Progenitor cell of endocrine pancreas (in vitro differentiated cells): ENCODE measurements at regions not wholly inside any gene's neighbourhood (a gene's known extent, or its start where the extent isn't known, plus 50 kb on each side); places are given as distances from the start of the nearest gene placed in this dataset.
"Not testable (repeated sequence)": the region's sequence is repeated elsewhere in the genome, so short reads cannot be mapped to it uniquely, and the experiment has no call there.

Source experiments
- DNase-seq: peaks from one replicate; pipeline ENCODE4 v3.0.0; 2021; ENCODE audit warnings: low spot score; ENCODE audit not compliant: unreplicated experiment
- H3K27ac Mint-ChIP-seq: 2 replicates; pipeline ENCODE4 v1.8.0; 2021; ENCODE audit warnings: mild to moderate bottlenecking, moderate library complexity, mixed read lengths
- H3K27me3 Mint-ChIP-seq: 2 replicates; pipeline ENCODE4 v1.8.0; 2021; ENCODE audit warnings: mixed read lengths
- H3K36me3 Mint-ChIP-seq: 2 replicates; pipeline ENCODE4 v1.8.0; 2022; ENCODE audit warnings: mixed read lengths; ENCODE audit not compliant: insufficient read depth
- H3K4me1 Mint-ChIP-seq: 2 replicates; pipeline ENCODE4 v1.8.0; 2021; ENCODE audit warnings: low read depth, mixed read lengths
- H3K4me3 Mint-ChIP-seq: 2 replicates; pipeline ENCODE4 v1.8.0; 2021; ENCODE audit warnings: low read depth, mild to moderate bottlenecking, moderate library complexity, mixed read lengths
- H3K9me3 Mint-ChIP-seq: 2 replicates; pipeline ENCODE4 v1.8.0; 2021; ENCODE audit warnings: low read depth, mixed read lengths
- CTCF ChIP-seq: fragments of 200-600 bp; sonication (generic); IDR thresholded peaks from one replicate; pipeline ENCODE4 v1.5.0; 2021; ENCODE audit warnings: antibody characterized with exemption, mild to moderate bottlenecking; ENCODE audit not compliant: unreplicated experiment

DNA sequence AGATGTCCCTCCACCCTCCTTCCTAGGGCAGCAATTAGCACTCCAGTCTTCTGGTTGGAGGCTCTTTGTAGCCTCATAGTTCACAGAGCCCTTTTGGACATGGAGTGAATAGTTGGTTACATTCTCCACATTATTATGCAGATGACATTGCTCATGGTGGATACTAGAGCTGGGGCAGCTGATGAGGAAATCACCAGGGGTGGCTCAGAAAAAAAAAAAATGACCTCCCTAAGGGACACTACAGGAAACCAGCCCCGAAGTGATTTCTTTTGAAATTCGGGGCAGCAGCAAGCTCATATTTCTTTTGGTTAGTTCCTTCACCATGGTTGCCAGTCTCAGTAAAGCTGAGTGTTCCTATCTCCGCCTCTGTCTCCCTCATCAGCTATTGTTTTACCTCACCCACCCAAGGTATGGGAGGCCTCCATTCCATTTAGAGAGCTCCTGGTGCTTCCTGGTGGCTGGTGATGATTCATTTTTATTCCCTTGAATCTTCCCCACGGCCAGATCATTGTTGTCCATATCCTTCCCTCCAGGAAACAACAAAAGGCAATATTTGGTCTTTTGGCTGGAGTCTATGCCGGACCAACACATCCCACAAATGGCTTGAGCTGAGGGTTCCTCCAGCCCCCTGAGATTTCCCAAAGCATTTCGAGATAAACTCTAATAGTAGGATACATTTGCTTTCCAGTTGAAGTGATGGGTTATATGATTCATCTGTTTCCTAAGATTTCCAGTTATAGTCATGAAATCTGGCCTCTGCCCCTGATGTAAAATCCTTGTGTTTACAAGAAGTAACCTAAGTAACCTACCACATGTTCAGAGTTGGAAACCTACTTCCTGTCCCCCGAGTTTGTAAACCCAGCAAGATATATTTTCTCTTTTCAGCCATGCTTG lies 56.2 kb upstream of the NID2 start:
- no peaks in the 10 kb centered on the region for H3K36me3 Mint-ChIP-seq
- no peaks in the 10 kb centered on the region for H3K4me1 Mint-ChIP-seq
- H3K4me3 Mint-ChIP-seq: no peak overlapping the region
- TF ChIP-seq CTCF: no peak
- H3K27me3 Mint-ChIP-seq: no peaks in the 10 kb centered on the region
- H3K9me3 Mint-ChIP-seq: peaks cover 4% of the 10 kb centered on the region
- no peak for DNase-seq
- H3K27ac Mint-ChIP-seq: no peak overlapping the region

DNA sequence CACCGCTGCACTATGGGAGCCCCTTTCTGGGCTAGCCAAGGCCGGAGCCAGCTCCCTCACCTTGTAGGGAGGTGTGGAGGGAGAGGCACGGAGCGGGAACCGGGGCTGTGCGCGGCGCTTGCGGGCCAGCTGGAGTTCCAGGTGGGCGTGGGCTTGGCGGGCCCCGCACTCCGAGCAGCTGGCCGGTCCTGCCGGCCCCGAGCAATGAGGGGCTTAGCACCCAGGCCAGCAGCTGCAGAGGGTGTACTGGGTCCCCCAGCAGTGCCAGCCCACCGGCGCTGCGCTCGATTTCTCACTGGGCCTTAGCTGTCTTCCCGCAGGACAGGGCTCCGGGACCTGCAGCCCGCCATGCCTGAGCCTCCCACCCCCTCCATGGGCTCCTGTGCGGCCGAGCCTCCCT lies 53.3 kb upstream of the NID2 start:
- not testable (repeated sequence) for H3K9me3 Mint-ChIP-seq, H3K4me1 Mint-ChIP-seq

DNA sequence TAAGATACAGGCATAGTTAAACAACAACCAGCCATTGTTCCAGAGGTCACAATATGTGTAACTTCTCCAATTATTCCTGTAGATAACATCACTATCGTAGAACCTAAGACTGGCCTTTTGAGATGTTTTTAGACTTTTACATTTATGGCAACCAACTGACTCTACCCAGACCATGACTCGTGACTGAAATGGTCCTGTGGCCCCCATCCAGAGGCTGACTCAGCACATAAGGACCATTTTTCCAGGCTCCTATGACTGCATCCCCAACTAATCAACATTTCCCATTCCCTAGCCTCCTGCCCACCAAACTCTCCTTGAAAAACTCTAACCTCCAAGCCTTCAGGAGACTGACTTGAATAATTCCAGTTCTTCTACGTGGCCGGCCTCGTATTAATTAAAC lies 52.6 kb upstream of the NID2 start:
- TF ChIP-seq CTCF: no peak
- Mint-ChIP-seq H3K4me1 (no peaks in the 10 kb centered on the region), H3K27me3 (no peaks in the 10 kb centered on the region), H3K9me3 (peaks cover 4% of the 10 kb centered on the region), H3K36me3 (no peaks in the 10 kb centered on the region), H3K4me3 (no peak overlapping the region), H3K27ac (no peak overlapping the region)
- DNase-seq: no peak

More for the DNA sequence above, 53.3 kb upstream of the NID2 start:
- H3K36me3 Mint-ChIP-seq, DNase-seq, H3K4me3 Mint-ChIP-seq, H3K27me3 Mint-ChIP-seq, H3K27ac Mint-ChIP-seq: not testable (repeated sequence)

- no peaks in the 10 kb centered on the region for H3K36me3 Mint-ChIP-seq
- no peak for DNase-seq
- no peaks in the 10 kb centered on the region for H3K4me1 Mint-ChIP-seq
- no peak overlapping the region for H3K4me3 Mint-ChIP-seq
- H3K27ac Mint-ChIP-seq: no peak overlapping the region
- H3K27me3 Mint-ChIP-seq: no peaks in the 10 kb centered on the region
- no peak for TF ChIP-seq CTCF
- H3K9me3 Mint-ChIP-seq: peaks cover 4% of the 10 kb centered on the region
Measured at GRCh38 chr14:52119030-52119429, 50.2 kb upstream of the NID2 start.
